Transverse colon (tissue), 4 donors: ENCODE measurements at regions not wholly inside any gene's neighbourhood (a gene's known extent, or its start where the extent isn't known, plus 50 kb on each side); places are given as distances from the start of the nearest gene placed in this dataset.
"Not testable (repeated sequence)": the region's sequence is repeated elsewhere in the genome, so short reads cannot be mapped to it uniquely, and the experiment has no call there.

Experiments
- DNase-seq: peaks from one replicate; pipeline ENCODE4 v3.0.0-alpha.2; 2019
- H3K27ac ChIP-seq, 4 donors: fragments of 200-600 bp; sonication (generic); 2 replicates each; pipeline ENCODE4 v1.5.1; 2016 to 2018; ENCODE audit warnings: inconsistent platforms in 4 of 4
- H3K27me3 ChIP-seq: fragments of 200-600 bp; sonication (generic); 2 replicates; pipeline ENCODE4 v1.5.1; 2017; ENCODE audit warnings: inconsistent platforms
- H3K36me3 ChIP-seq, 4 donors: fragments of 200-600 bp; sonication (generic); 2 replicates each; pipeline ENCODE4 v1.5.1; 2017 to 2019; ENCODE audit warnings: inconsistent platforms in 4 of 4
- H3K4me1 ChIP-seq, 4 donors: fragments of 200-600 bp; sonication (generic); 2 replicates each; pipeline ENCODE4 v1.5.1; 2017 to 2020; ENCODE audit warnings: inconsistent platforms in 4 of 4
- H3K4me3 ChIP-seq, 4 donors: fragments of 200-600 bp; sonication (generic); 1 replicate in 1 of 4; 2 replicates in 3 of 4; pipeline versions ENCODE4 v1.5.1 to v1.6.1; 2017 to 2019; ENCODE audit warnings: inconsistent platforms in 4 of 4
- H3K9me3 ChIP-seq, 2 donors: fragments of 200-600 bp; sonication (generic); 2 replicates each; pipeline ENCODE4 v1.5.1; 2017 to 2019; ENCODE audit warnings: inconsistent platforms in 2 of 2
- CTCF ChIP-seq, 5 experiments: fragments of 200-600 bp in 3 of 5; fragments of 450-650 bp in 2 of 5; sonication (generic) in 3 of 5; IDR thresholded peaks; 1 replicate in 2 of 5; 2 replicates in 3 of 5; pipeline ENCODE4 v1.5.1; 2016 to 2017; ENCODE audit warnings: antibody characterized with exemption in 5 of 5, inconsistent platforms in 3 of 5, mild to moderate bottlenecking in 2 of 5, moderate library complexity in 1 of 5
- EP300 ChIP-seq: sonication (generic); formaldehyde crosslinking; IDR thresholded peaks from one replicate; pipeline ENCODE4 v1.6.1; 2017; ENCODE audit warnings: antibody characterized with exemption, low read depth
- POLR2A ChIP-seq: fragments of 450-650 bp; IDR thresholded peaks from one replicate; pipeline ENCODE4 v1.6.1; 2016; ENCODE audit warnings: antibody characterized with exemption, mild to moderate bottlenecking, moderate library complexity
- POLR2AphosphoS5 ChIP-seq, 3 donors: sonication (generic); formaldehyde crosslinking; IDR thresholded peaks; one replicate each; pipeline ENCODE4 v1.6.1; 2016; ENCODE audit warnings: antibody characterized with exemption in 3 of 3
- whole genome bisulfite sequencing, 2 donors: methylation state at CpG; one replicate each; pipeline ENCODE4 v1.1.5; 2018; ENCODE audit warnings: low coverage in 1 of 2; 5-methylcytosine and 5-hydroxymethylcytosine counted together
- in situ Hi-C, 4 donors: fragments of 200-750 bp; cut with MboI; loops; one replicate each; pipeline versions ENCODE4 v1.15.0 to v1.15.1; 2017; ENCODE audit warnings: low sequenced_read_pairs in 3 of 4, low pct_ligation_motif_present in 1 of 4, low pct_unique_long_range_greater_than_20kb in 1 of 4
- intact Hi-C: fragments of 100-400 bp; cut with DNase I; formaldehyde crosslinking; loops from one replicate; pipeline ENCODE4 v1.15.1; 2023; ENCODE audit warnings: low total_unique reads

- peak overlapping the region in 2 of 4 donors; percentile 13 to 34 for H3K27ac ChIP-seq
- H3K27me3 ChIP-seq, result no peaks in the 10 kb centered on the region
- DNase-seq, result no peak
- H3K4me1 ChIP-seq, result no peaks in the 10 kb centered on the region
- H3K9me3 ChIP-seq, result no peaks in the 10 kb centered on the region
- TF ChIP-seq POLR2A, result no peak
- TF ChIP-seq CTCF (IDR thresholded peaks at IDR 0.05), result no peak
- peak in 2 of 3 donors; percentile 6 to 9 for TF ChIP-seq POLR2AphosphoS5 (IDR thresholded peaks at IDR 0.05)
- no peak for TF ChIP-seq EP300
- H3K36me3 ChIP-seq, result no peaks in the 10 kb centered on the region
- in situ Hi-C loops, result no loop called here
- no peak overlapping the region for H3K4me3 ChIP-seq
- intact Hi-C loops, result no loop called here
- WGBS, 2 donors, result 45 to 68% methylated on average over 1 of the region's 1 CpG
These were observed 222.9 kb downstream of the BCHE start for GRCh38 chr3:165614337-165614736.

- TF ChIP-seq EP300, result no peak
- TF ChIP-seq CTCF (IDR thresholded peaks at IDR 0.05), result no peak
- peak in 2 of 3 donors; percentile 50 to 57 for TF ChIP-seq POLR2AphosphoS5 (IDR thresholded peaks at IDR 0.05)
- no peak for TF ChIP-seq POLR2A
- in situ Hi-C loops, result no loop called here
- WGBS, 2 donors, result 59 to 67% methylated on average over 4 of the region's 4 CpGs
- Histone ChIP-seq H3K36me3 (no peaks in the 10 kb centered on the region), H3K4me3 (no peak overlapping the region), H3K27me3 (no peaks in the 10 kb centered on the region), H3K9me3 (no peaks in the 10 kb centered on the region), H3K27ac (no peak overlapping the region), H3K4me1 (no peaks in the 10 kb centered on the region)
- intact Hi-C loops, result no loop called here
- DNase-seq, result no peak
These were observed 224.2 kb downstream of the BCHE start for GRCh38 chr3:165613014-165613413.

GRCh38 chr3:165607221-165607620 is 230.0 kb downstream of the BCHE start:
- intact Hi-C loops, result no loop called here
- H3K4me1 ChIP-seq, result no peaks in the 10 kb centered on the region
- H3K27ac ChIP-seq, result no peak overlapping the region
- no peaks in the 10 kb centered on the region for H3K27me3 ChIP-seq
- in situ Hi-C loops, result no loop called here
- no peak overlapping the region for H3K4me3 ChIP-seq
- no peak for TF ChIP-seq CTCF (IDR thresholded peaks at IDR 0.05)
- no peak for DNase-seq
- no peaks in the 10 kb centered on the region for H3K9me3 ChIP-seq
- no peaks in the 10 kb centered on the region for H3K36me3 ChIP-seq

GRCh38 chr3:165603196-165603595 is 234.0 kb downstream of the BCHE start:
- in situ Hi-C loops, result no loop called here

GRCh38 chr3:165572566-165572965 is 264.7 kb downstream of the BCHE start:
- H3K27me3 ChIP-seq, H3K27ac ChIP-seq, H3K36me3 ChIP-seq, H3K9me3 ChIP-seq, intact Hi-C loops, in situ Hi-C loops, H3K4me1 ChIP-seq, DNase-seq, H3K4me3 ChIP-seq: not testable (repeated sequence)
- 94 to 100% methylated on average over 3 to 13 of the region's 13 CpGs for WGBS, 2 donors

More at GRCh38 chr3:165603196-165603595, 234.0 kb downstream of the BCHE start:
- WGBS, 2 donors, result 69 to 80% methylated on average over 2 of the region's 2 CpGs
- TF ChIP-seq CTCF (IDR thresholded peaks at IDR 0.05), result no peak
- TF ChIP-seq POLR2A, result no peak
- no peak for TF ChIP-seq POLR2AphosphoS5 (IDR thresholded peaks at IDR 0.05)
- TF ChIP-seq EP300, result no peak
- Histone ChIP-seq H3K4me1 (no peaks in the 10 kb centered on the region), H3K27me3 (no peaks in the 10 kb centered on the region), H3K27ac (no peak overlapping the region), H3K9me3 (no peaks in the 10 kb centered on the region), H3K4me3 (no peak overlapping the region), H3K36me3 (no peaks in the 10 kb centered on the region)
- no peak for DNase-seq
- intact Hi-C loops, result no loop called here
